IPS-NIHi7 (cell line): ENCODE measurements at regions not wholly inside any gene's neighbourhood (a gene's known extent, or its start where the extent isn't known, plus 50 kb on each side); places are given as distances from the start of the nearest gene placed in this dataset.
"Not testable (repeated sequence)": the region's sequence is repeated elsewhere in the genome, so short reads cannot be mapped to it uniquely, and the experiment has no call there.

Source experiments
- DNase-seq: peaks from one replicate; pipeline ENCODE4 v3.0.0; 2012; ENCODE audit warnings: mixed read lengths; ENCODE audit errors: extremely low spot score

GRCh38 chr1:116292929-116293725 is 79.9 kb upstream of the ATP1A1 start:
- DNase-seq, result no peak

GRCh38 chr1:116297495-116298212 is 75.4 kb upstream of the ATP1A1 start:
- no peak for DNase-seq

GRCh38 chr1:116298213-116298579 is 74.8 kb upstream of the ATP1A1 start:
- DNase-seq, result not testable (repeated sequence)

- no peak for DNase-seq
These were observed 74.3 kb upstream of the ATP1A1 start for GRCh38 chr1:116298746-116299145.

- no peak for DNase-seq
These were observed 73.8 kb upstream of the ATP1A1 start for GRCh38 chr1:116299248-116299647.

- no peak for DNase-seq
These were observed 70.8 kb upstream of the ATP1A1 start for GRCh38 chr1:116302281-116302680.

- DNase-seq, result no peak
These were observed 66.9 kb upstream of the ATP1A1 start for GRCh38 chr1:116306102-116306501.

- DNase-seq, result no peak
These were observed 66.1 kb upstream of the ATP1A1 start for GRCh38 chr1:116306840-116307442.

GRCh38 chr1:116308276-116308675 is 64.8 kb upstream of the ATP1A1 start:
- no peak for DNase-seq

- DNase-seq, result no peak
These were observed 63.8 kb upstream of the ATP1A1 start for GRCh38 chr1:116309090-116309870.

- DNase-seq, result no peak
These were observed 62.9 kb upstream of the ATP1A1 start for GRCh38 chr1:116310180-116310579.

- DNase-seq, result no peak
These were observed 61.9 kb upstream of the ATP1A1 start for GRCh38 chr1:116311193-116311592.

- DNase-seq, result no peak
These were observed 61.0 kb upstream of the ATP1A1 start for GRCh38 chr1:116311756-116312680.

GRCh38 chr1:116312681-116313069 is 60.4 kb upstream of the ATP1A1 start:
- DNase-seq, result no peak

GRCh38 chr1:116313776-116314175 is 59.3 kb upstream of the ATP1A1 start:
- DNase-seq, result no peak

- DNase-seq, result no peak
These were observed 58.6 kb upstream of the ATP1A1 start for GRCh38 chr1:116314305-116314919.

- DNase-seq, result no peak
These were observed 56.7 kb upstream of the ATP1A1 start for GRCh38 chr1:116316373-116316772.

GRCh38 chr1:116318897-116319296 is 54.1 kb upstream of the ATP1A1 start:
- no peak for DNase-seq

GRCh38 chr1:116320874-116321273 is 52.2 kb upstream of the ATP1A1 start:
- DNase-seq, result no peak

- no peak for DNase-seq
These were observed 51.3 kb upstream of the ATP1A1 start for GRCh38 chr1:116321766-116322175.
